HepG2 (cell line): ENCODE measurements at regions not wholly inside any gene's neighbourhood (a gene's known extent, or its start where the extent isn't known, plus 50 kb on each side); places are given as distances from the start of the nearest gene placed in this dataset.
A peak's percentile ranks its signal among the peaks of the same experiment; 100 is the strongest.

Experiments used
- BORCS8-MEF2B ChIP-seq: sonication (generic); formaldehyde crosslinking; IDR thresholded peaks from 2 replicates; pipeline ENCODE4 v1.8.0; 2022; ENCODE audit warnings: mild to moderate bottlenecking, missing genetic modification reagents
- HBP1 ChIP-seq: IDR thresholded peaks from 2 replicates; pipeline ENCODE4 v1.6.1; 2016; ENCODE audit warnings: low read depth, control low read depth
- HCFC1 ChIP-seq: fragments of 150-350 bp; IDR thresholded peaks from 2 replicates; pipeline ENCODE4 v1.6.1; 2014; ENCODE audit warnings: low read depth, low read length
- ZBTB33 ChIP-seq: sonication (generic); formaldehyde crosslinking; IDR thresholded peaks from 2 replicates; pipeline ENCODE4 v1.4.0; 2020; ENCODE audit warnings: missing genetic modification reagents
- ZFP1 ChIP-seq: IDR thresholded peaks from 2 replicates; pipeline ENCODE4 v1.6.1; 2016
- ZNF224 ChIP-seq: sonication (generic); formaldehyde crosslinking; IDR thresholded peaks from 2 replicates; pipeline ENCODE4 v1.5.0; 2020; ENCODE audit warnings: mild to moderate bottlenecking, missing genetic modification reagents
- ZNF343 ChIP-seq: sonication (generic); formaldehyde crosslinking; IDR thresholded peaks from 2 replicates; pipeline ENCODE4 v1.4.0; 2020; ENCODE audit warnings: mild to moderate bottlenecking, missing genetic modification reagents
- ZNF580 ChIP-seq: IDR thresholded peaks from 2 replicates; pipeline ENCODE4 v1.6.1; 2016; ENCODE audit warnings: low read depth, borderline replicate concordance
- ZNF678 ChIP-seq: sonication (generic); formaldehyde crosslinking; IDR thresholded peaks from 2 replicates; pipeline ENCODE4 v1.4.0; 2020; ENCODE audit warnings: mild to moderate bottlenecking, missing genetic modification reagents
- TF ChIP-seq, protein P1 (sequence below): sonication (generic); formaldehyde crosslinking; IDR thresholded peaks from 2 replicates; pipeline ENCODE4 v1.8.0; 2022; ENCODE audit warnings: mild to moderate bottlenecking, missing genetic modification reagents, borderline replicate concordance
- TF ChIP-seq, protein P2 (sequence below): sonication (generic); formaldehyde crosslinking; IDR thresholded peaks from 2 replicates; pipeline ENCODE4 v1.4.0; 2020; ENCODE audit warnings: mild to moderate bottlenecking, missing genetic modification reagents
- TF ChIP-seq, protein P3 (sequence below): sonication (generic); formaldehyde crosslinking; IDR thresholded peaks from 2 replicates; pipeline ENCODE4 v1.8.0; 2022; ENCODE audit warnings: missing genetic modification reagents, mild to moderate bottlenecking, moderate library complexity, borderline replicate concordance

- TF ChIP-seq, protein P1, sequence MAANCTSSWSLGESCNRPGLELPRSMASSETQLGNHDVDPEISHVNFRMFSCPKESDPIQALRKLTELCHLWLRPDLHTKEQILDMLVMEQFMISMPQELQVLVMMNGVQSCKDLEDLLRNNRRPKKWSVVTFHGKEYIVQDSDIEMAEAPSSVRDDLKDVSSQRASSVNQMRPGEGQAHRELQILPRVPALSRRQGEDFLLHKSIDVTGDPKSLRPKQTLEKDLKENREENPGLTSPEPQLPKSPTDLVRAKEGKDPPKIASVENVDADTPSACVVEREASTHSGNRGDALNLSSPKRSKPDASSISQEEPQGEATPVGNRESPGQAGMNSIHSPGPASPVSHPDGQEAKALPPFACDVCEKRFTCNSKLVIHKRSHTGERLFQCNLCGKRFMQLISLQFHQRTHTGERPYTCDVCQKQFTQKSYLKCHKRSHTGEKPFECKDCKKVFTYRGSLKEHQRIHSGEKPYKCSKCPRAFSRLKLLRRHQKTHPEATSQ (CRISPR knock-in tag), result no peak
- TF ChIP-seq HBP1 (CRISPR knock-in tag) (no peak), ZNF580 (no peak), HCFC1 (no peak), ZFP1 (CRISPR knock-in tag) (no peak), ZNF678 (CRISPR knock-in tag) (peak; percentile 51; the same call in 1 of the 2 replicates), ZBTB33 (CRISPR knock-in tag) (no peak), ZNF343 (no peak), ZNF224 (CRISPR knock-in tag) (peak; percentile 74; the same call in 1 of the 2 replicates), BORCS8-MEF2B (no peak)
- TF ChIP-seq, protein P2, sequence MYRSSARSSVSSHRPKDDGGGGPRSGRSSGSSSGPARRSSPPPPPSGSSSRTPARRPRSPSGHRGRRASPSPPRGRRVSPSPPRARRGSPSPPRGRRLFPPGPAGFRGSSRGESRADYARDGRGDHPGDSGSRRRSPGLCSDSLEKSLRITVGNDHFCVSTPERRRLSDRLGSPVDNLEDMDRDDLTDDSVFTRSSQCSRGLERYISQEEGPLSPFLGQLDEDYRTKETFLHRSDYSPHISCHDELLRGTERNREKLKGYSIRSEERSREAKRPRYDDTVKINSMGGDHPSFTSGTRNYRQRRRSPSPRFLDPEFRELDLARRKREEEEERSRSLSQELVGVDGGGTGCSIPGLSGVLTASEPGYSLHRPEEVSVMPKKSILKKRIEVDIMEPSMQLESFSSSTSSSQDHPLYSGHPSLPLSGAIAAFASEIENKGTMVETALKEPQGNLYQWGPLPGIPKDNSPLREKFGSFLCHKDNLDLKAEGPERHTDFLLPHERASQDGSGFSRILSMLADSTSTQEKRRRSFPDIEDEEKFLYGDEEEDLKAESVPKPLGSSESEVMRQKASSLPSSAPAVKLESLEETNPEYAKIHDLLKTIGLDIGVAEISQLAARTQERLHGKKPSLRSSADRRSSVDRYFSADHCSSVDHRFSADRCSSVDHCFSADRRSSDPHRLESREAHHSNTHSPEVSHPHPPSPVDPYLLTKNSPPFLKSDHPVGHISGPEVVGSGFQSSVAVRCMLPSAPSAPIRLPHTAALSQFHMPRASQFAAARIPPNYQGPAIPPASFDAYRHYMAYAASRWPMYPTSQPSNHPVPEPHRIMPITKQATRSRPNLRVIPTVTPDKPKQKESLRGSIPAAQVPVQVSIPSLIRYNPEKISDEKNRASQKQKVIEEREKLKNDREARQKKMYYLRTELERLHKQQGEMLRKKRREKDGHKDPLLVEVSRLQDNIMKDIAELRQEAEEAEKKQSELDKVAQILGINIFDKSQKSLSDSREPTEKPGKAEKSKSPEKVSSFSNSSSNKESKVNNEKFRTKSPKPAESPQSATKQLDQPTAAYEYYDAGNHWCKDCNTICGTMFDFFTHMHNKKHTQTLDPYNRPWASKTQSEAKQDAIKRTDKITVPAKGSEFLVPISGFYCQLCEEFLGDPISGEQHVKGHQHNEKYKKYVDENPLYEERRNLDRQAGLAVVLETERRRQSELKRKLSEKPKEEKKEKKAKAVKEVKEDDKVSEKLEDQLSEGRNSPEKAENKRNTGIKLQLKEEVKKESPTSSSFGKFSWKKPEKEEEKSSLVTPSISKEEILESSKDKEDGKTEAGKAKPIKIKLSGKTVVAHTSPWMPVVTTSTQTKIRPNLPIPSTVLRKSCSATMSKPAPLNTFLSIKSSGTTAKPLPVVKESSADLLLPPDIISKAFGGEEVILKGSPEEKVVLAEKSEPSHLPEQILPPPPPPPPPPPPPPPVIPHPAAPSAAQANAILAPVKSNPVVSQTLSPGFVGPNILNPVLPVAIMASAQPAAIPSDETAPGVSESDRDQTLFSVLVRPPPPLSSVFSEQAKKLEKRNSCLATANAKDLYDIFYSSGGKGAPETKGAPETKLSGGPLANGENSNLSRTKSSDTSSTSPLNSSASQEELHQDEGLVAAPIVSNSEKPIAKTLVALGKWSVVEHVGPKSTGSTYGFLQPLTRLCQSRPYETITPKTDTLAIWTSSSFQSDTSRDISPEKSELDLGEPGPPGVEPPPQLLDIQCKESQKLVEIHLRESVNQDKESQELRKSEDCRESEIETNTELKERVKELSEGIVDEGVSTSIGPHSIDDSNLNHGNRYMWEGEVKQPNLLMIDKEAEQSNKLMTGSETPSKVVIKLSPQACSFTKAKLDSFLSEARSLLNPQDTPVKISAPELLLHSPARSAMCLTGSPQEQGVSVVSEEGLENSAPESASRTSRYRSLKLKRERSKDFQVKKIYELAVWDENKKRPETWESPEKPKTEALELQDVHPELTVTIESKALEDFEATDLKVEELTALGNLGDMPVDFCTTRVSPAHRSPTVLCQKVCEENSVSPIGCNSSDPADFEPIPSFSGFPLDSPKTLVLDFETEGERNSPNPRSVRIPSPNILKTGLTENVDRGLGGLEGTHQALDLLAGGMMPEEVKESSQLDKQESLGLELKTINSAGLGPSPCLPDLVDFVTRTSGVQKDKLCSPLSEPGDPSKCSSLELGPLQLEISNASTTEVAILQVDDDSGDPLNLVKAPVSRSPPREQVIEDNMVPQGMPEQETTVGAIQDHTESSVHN (CRISPR knock-in tag), result no peak
- TF ChIP-seq, protein P3, sequence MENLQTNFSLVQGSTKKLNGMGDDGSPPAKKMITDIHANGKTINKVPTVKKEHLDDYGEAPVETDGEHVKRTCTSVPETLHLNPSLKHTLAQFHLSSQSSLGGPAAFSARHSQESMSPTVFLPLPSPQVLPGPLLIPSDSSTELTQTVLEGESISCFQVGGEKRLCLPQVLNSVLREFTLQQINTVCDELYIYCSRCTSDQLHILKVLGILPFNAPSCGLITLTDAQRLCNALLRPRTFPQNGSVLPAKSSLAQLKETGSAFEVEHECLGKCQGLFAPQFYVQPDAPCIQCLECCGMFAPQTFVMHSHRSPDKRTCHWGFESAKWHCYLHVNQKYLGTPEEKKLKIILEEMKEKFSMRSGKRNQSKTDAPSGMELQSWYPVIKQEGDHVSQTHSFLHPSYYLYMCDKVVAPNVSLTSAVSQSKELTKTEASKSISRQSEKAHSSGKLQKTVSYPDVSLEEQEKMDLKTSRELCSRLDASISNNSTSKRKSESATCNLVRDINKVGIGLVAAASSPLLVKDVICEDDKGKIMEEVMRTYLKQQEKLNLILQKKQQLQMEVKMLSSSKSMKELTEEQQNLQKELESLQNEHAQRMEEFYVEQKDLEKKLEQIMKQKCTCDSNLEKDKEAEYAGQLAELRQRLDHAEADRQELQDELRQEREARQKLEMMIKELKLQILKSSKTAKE, result no peak
Measured at GRCh38 chr6:1226277-1227099, 85.4 kb upstream of the FOXQ1 start (continued).
